Right atrium auricular region (tissue), 2 donors: ENCODE measurements at regions not wholly inside any gene's neighbourhood (a gene's known extent, or its start where the extent isn't known, plus 50 kb on each side); places are given as distances from the start of the nearest gene placed in this dataset.

Experiments
- DNase-seq: peaks from one replicate; pipeline ENCODE4 v3.0.0-alpha.2; 2019; ENCODE audit warnings: low spot score
- H3K27ac ChIP-seq, 2 donors: fragments of 200-600 bp; sonication (generic); 1 replicate in 1 of 2; 2 replicates in 1 of 2; pipeline ENCODE4 v1.5.1; 2016 to 2019
- H3K27me3 ChIP-seq, 2 donors: fragments of 200-600 bp; sonication (generic); one replicate each; pipeline versions ENCODE4 v1.5.1 to v1.6.0; 2017 to 2019
- H3K36me3 ChIP-seq: fragments of 200-600 bp; sonication (generic); one replicate; pipeline ENCODE4 v1.5.1; 2016
- H3K4me1 ChIP-seq, 2 donors: fragments of 200-600 bp; sonication (generic); one replicate each; pipeline versions ENCODE4 v1.5.1 to v1.6.0; 2017 to 2019
- H3K4me3 ChIP-seq, 2 donors: fragments of 200-600 bp; sonication (generic); 1 replicate in 1 of 2; 2 replicates in 1 of 2; pipeline ENCODE4 v1.5.1; 2017 to 2019; ENCODE audit warnings: mild to moderate bottlenecking in 1 of 2, moderate library complexity in 1 of 2
- H3K9me3 ChIP-seq, 2 donors: fragments of 200-600 bp; sonication (generic); one replicate each; pipeline ENCODE4 v1.5.1; 2019
- CTCF ChIP-seq, 2 donors: fragments of 200-600 bp; sonication (generic); IDR thresholded peaks; one replicate each; pipeline ENCODE4 v1.5.1; 2019; ENCODE audit warnings: antibody characterized with exemption in 2 of 2

- no peaks in the 10 kb centered on the region for H3K27me3 ChIP-seq
- H3K4me1 ChIP-seq: no peaks in the 10 kb centered on the region
- no peak for DNase-seq
- no peaks in the 10 kb centered on the region for H3K9me3 ChIP-seq
- no peak overlapping the region for H3K4me3 ChIP-seq
- H3K27ac ChIP-seq: no peak overlapping the region
- TF ChIP-seq CTCF (IDR thresholded peaks at IDR 0.05): no peak
- H3K36me3 ChIP-seq: no peaks in the 10 kb centered on the region
Observed at GRCh38 chr4:53732661-53733060, 141.4 kb upstream of the LNX1 start.

GRCh38 chr4:53730031-53730805 lies 138.9 kb upstream of the LNX1 start:
- Histone ChIP-seq H3K27me3 (no peaks in the 10 kb centered on the region), H3K27ac (no peak overlapping the region), H3K9me3 (no peaks in the 10 kb centered on the region), H3K4me3 (no peak overlapping the region), H3K36me3 (no peaks in the 10 kb centered on the region), H3K4me1 (no peaks in the 10 kb centered on the region)
- no peak for TF ChIP-seq CTCF (IDR thresholded peaks at IDR 0.05)
- no peak for DNase-seq

- Histone ChIP-seq H3K9me3 (no peaks in the 10 kb centered on the region), H3K4me3 (no peak overlapping the region), H3K36me3 (no peaks in the 10 kb centered on the region), H3K27me3 (no peaks in the 10 kb centered on the region), H3K27ac (no peak overlapping the region), H3K4me1 (no peaks in the 10 kb centered on the region)
- TF ChIP-seq CTCF (IDR thresholded peaks at IDR 0.05): no peak
- DNase-seq: no peak
Observed at GRCh38 chr4:53722110-53722509, 130.8 kb upstream of the LNX1 start.

- DNase-seq: no peak
- Histone ChIP-seq H3K4me3 (no peak overlapping the region), H3K36me3 (no peaks in the 10 kb centered on the region), H3K27me3 (no peaks in the 10 kb centered on the region), H3K4me1 (no peaks in the 10 kb centered on the region), H3K9me3 (no peaks in the 10 kb centered on the region), H3K27ac (no peak overlapping the region)
- TF ChIP-seq CTCF (IDR thresholded peaks at IDR 0.05): no peak
Observed at GRCh38 chr4:53721263-53721662, 130.0 kb upstream of the LNX1 start.

- H3K4me3 ChIP-seq: no peak overlapping the region
- H3K4me1 ChIP-seq: no peaks in the 10 kb centered on the region
- no peak for DNase-seq
- TF ChIP-seq CTCF (IDR thresholded peaks at IDR 0.05): no peak
- H3K36me3 ChIP-seq: no peaks in the 10 kb centered on the region
- H3K27me3 ChIP-seq: no peaks in the 10 kb centered on the region
- no peaks in the 10 kb centered on the region for H3K9me3 ChIP-seq
- H3K27ac ChIP-seq: no peak overlapping the region
Observed at GRCh38 chr4:53720776-53721175, 129.5 kb upstream of the LNX1 start.

GRCh38 chr4:53717064-53717549 lies 125.8 kb upstream of the LNX1 start:
- no peak overlapping the region for H3K4me3 ChIP-seq
- DNase-seq: no peak
- H3K27ac ChIP-seq: no peak overlapping the region
- H3K9me3 ChIP-seq: no peaks in the 10 kb centered on the region
- no peak for TF ChIP-seq CTCF (IDR thresholded peaks at IDR 0.05)
- no peaks in the 10 kb centered on the region for H3K36me3 ChIP-seq
- H3K4me1 ChIP-seq: no peaks in the 10 kb centered on the region
- H3K27me3 ChIP-seq: no peaks in the 10 kb centered on the region
